HG03139 (cell line): ENCODE measurements at regions not wholly inside any gene's neighbourhood (a gene's known extent, or its start where the extent isn't known, plus 50 kb on each side); places are given as distances from the start of the nearest gene placed in this dataset.

ENCODE experiments used
- ATAC-seq: cut with Tn5 transposase; IDR thresholded peaks from one replicate; pipeline ENCODE4 v1.9.1; 2021; ENCODE audit not compliant: unreplicated experiment

DNA sequence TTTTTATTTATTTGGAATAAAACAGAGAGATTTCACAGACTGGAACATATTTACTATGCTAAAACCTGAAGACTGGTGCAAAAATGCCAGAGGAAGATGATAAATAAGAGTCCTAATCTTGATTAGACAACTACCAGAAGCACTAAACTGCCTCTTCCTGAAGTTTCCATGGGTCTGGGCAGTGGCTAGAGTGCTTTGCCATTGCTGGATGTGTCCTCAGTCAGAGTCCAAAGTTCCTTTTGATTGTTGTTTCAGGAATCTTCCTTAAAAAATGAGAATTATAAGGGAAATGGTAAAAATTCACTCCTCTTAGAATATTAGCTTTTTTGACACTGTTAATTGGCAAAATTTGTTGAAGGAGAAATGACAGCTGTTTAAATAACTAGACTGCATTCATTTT is 86.3 kb upstream of the AHR start:
- no peak for ATAC-seq

DNA sequence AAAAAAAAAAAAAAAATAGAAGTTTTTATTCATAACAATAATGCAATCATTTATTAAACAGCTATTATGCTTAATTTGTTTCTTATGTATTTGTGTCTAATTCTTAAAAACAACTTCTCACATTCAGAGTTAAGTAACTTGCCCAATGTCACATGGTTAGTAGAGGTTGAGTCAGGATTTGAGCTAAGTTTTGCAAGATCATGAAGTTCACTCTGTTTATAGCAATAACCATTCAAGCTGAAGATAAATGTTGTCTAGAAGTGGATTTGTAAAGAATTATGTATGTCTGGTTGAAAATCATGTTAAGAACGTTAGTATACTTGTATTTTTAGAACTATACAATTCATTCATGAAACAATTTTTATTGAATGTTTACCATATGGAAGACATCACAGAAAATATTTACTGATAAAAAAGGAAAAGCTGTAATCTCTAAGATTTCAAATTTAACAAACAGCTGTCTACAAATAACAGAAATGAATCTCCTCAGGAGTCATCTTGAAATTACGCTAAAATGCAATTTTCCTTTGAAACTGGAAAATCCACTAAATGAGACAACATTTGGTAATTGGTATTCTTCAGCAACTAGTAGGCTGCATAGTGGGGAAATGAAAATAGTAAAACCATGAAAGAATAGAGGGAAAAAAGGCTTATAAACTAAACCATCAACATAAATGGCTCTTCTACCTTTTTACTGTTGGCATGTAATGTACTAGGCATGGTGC is 70.5 kb upstream of the AHR start:
- no peak for ATAC-seq

DNA sequence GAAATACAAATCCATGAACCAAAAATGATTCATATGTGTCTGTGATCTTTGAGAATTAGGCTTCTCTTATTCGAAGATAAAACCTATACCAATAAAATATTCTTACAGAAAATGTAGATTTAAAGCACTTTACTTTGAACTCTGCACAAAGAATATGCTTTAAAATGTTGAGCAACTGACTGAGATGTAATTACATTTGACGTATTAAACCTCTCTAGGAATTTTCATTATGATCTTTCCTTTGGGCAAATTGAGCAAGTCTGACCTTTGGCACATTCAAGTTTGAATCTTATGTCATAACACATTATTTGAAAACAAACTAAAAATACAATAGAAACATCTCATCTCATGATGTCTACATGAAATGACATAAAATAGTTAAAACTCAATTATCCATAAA is 69.2 kb upstream of the AHR start:
- ATAC-seq = no peak

DNA sequence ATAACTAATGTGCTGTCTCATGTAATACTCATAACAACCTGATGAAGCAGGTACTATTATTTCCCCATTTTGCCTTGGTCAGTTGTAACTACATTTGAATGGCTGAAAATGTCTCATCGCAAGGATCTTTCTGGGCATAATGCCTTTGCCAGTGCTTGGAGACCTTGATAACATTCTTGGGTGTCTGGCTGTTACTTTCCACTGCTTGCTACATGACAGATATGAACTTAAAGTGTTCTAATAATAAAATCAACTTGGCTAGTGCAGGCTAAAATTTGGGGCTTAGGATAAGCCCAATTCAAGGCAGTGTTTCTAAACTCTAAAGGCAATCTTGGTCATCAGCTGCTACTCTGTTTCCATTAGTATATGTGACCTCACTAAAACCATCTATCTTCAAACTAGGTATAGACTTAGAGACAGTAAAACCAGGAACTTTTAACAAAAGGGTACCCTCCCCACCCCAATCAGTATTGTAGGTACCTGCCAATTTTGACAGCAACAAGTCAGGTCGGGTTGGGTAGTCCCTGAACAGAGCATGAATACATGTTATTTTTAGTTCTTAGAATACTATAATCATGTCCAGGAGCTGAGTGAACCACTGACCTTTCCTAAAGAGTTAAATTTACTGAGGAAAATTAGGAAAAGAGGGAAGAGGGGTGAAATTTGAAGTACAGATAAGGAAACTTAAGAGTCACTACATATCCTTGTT is 68.2 kb upstream of the AHR start:
- ATAC-seq = no peak

DNA sequence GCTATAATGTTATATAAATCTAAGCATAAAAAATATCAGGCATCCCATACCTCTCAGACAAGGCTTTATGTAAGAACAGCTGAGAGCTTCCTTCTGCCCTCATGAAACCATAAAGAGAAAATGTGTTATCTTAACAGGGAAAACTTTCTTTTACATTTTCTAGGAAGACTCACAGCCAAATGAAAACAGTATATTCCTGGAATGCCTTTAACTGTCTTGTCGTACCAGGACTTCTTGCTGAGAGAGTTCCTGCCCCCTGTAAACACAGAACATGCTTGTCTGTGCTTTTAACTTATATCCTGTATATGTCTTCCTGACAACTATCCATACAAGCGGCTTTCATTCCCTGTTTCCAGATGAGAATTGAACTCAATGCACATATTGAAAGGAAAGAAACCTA is 64.8 kb upstream of the AHR start:
- no peak for ATAC-seq

DNA sequence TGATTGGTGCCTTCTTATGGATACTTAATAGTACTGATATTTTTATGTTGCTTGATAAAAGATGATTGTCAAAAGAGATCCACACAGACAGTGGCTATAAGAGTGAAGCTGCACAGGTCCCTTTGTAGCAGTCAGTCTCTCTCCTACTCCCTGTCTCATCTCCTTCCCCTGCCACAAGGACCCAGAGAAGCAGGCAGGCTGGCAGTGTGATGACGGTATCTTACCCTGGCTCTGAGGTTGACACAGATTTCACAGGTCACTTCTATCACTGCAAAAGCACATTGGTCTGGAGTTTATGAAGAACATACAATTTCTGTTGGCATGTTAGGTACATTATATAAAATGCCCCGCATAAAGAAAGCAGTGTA is 64.4 kb upstream of the AHR start:
- peak; percentile 39 for ATAC-seq

DNA sequence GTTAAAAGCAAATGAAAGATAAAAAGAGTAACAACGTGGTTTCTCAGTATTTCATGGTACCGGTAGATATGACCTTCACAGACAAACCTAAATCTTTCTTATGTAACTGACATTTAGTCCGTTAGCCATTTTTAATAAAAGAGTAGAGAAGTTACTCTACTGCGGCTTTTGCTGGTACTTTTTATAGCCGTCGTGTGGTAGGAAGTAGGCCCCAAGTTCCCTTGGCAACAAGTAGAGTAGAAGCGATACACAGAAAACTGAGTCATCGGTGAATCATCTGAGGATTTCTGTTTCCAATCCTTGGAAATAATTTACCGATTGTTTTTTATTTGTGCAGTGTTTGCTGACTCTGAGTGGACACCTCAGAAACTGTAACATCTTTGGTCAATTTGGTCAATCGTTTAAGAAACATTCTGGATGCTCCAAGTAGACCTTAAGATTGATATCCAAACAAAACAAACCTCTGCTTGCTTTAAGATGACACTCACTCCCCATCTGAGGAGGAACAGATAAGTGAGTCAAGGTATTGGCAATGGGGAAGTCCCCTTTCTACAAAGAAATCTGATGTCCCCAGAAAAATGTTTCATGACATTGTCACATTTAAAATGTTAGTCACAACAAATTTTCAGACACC is 63.9 kb upstream of the AHR start:
- peak; percentile 99 for ATAC-seq

DNA sequence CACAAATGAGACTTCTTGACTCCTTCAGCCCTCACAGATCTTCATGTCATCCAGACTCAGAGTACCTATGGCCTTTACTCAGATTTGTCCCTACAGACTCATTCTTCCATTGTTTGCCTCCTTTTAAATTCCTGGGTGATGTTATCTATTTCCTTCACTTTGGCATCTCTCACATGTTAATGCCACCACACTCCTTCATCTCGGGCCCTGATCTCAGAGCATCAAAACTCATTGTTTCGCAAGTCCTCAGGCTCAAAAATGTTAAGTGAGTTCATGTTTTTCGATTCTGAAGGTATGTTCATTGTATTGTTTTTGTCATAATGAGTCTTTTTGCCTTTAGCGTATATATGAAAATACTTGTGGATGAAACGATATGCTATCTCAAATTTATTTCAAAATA is 62.3 kb upstream of the AHR start:
- ATAC-seq = no peak

DNA sequence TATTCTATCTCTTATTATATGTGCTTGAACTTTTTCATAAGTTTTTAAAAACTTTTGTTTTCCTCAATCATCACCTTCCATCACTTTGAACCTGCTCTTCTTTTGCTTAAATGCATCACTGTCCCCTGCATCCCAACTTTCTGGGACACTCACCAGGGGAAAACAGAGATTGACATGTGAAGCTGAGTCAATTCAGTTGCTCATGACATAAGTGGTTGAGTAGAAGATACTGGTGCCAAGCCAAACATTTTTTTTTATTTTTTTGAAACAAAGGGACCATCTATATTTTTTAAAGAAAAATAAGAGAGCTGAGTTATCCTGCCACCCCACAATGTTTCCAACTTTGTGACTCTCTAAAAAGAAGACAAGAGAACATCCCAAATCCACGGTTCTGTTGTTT is 61.8 kb upstream of the AHR start:
- no peak for ATAC-seq

DNA sequence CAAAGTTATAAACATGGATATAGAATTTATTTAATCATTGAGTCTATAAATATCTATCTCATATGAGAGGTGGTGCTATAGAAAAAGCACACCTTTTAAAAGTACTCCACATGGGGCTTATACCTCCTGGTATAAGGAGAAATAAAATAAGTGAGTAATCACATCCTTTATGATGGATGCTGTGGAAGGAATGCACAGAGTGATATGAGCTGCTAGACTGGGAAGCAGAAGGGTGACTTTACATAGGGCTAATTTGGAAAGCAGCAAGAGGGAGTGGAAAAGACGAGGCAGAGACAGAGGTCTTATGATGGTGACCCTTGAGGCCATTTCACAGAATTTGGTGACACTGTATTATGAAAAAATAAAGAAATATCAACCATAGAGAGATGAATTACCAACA is 59.4 kb upstream of the AHR start:
- no peak for ATAC-seq

DNA sequence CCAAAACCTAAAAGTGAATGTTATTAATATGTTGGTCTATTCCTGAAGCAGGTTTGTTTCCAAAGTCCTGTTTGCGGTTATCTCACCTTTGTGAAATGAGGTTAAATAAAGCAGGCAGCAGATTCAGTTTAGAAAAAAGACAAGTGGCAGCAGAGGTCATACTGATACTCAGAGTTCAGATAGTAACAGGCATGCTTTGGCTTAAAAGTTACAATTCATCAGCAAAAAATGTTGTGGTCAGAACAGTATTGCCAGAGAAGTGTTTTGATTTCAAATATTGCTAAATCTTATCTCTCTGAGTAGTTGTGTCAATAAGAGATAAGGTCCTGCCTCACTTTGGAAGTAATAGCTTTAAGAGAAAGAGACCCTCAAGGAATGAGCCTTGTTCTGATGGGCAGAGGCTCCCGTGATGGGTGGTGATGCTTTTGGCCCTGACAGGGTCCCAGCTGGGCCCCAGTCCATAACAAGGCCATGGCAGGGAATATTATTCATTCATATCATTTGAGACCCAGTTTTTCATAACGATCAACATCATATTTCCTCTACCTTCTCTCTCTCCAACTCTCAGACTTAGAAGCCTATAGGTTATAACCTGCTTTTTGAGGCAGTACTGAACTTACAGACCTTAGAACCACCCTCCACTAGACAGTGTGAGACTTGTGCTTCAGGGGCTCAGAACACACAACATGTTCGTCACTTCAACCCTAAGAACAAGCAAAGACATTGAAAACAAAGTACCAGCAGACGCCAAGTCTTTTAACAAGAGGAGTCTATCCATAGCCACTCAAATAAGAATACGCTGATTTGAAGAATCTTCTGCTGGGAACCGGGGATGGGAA is 58.5 kb upstream of the AHR start:
- no peak for ATAC-seq

DNA sequence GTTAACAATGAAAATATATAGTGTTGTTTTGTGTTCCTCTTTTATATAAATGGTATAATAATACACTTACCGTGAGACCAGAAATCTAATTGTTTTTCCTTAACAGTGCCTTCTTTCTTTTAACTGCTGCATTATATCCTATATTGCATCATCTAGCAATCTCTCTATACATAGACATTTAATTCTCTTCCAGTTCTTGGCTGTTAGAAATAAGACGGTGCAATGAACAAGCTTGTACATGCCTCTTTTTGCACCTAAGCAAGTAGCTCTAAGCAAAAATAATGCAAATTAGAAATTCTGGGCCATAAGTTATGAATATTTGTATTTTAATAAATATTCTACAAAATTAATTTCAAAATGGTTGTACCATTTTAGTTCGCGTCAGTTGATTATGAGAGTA is 55.9 kb upstream of the AHR start:
- no peak for ATAC-seq

DNA sequence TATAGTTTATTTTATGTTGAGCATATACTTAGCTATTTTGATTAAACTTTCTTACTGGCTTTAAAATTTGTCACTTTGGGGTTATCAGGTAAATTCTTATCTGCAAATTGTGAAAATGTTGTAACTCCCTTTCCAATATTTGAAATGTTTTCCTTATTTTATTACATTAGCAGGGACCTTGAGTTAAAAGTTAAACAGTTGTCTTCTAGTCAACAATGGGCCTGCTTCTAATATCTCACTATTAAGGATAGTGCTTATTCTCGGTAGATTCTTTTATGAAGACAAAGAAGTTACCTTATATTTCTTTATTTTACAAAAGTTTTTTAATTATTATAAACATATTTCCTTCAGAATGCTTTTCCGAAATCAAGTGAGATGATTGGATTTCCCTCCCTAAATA is 53.7 kb upstream of the AHR start:
- ATAC-seq = no peak

DNA sequence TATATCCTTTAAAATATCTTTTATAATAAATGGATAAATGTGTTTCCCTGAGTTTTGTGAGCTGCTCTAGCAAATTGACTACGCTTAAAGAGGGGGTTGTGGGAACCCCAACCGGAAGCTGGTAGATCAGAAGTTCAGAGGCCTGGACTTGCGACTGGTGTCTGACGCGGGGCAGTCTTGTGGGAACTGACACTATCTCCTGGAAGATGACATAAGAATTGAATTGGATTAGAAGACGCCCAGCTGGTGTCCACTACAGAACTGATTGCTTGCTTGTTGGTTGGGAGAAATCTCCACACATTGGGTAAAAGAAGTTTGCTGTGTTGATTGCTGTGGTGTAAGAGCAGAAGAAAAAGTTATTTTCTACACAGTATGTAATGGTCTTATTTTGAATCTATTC is 51.1 kb upstream of the AHR start:
- no peak for ATAC-seq

DNA sequence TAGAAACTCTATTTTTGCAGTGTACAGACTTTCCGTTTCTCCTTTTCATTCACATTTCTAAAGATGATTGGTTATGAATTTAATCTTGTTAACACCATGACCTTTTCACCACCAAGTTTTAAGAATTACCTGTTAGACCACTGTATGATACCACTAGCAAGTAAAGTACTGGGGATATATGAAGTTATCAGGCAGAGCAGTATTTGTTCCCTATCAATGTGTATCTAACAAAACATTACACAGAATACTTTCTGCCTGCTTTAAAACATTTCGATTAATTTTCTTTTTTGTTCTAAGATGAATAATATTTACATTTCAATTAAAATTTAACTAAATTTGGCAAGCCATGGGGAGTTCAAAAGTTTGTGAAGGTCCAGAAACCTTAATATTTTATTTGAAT is 49.9 kb upstream of the AHR start:
- ATAC-seq = no peak
